ENCODE measurements at regions not wholly inside any gene's neighbourhood (a gene's known extent, or its start where the extent isn't known, plus 50 kb on each side); places are given as distances from the start of the nearest gene placed in this dataset.

DNA sequence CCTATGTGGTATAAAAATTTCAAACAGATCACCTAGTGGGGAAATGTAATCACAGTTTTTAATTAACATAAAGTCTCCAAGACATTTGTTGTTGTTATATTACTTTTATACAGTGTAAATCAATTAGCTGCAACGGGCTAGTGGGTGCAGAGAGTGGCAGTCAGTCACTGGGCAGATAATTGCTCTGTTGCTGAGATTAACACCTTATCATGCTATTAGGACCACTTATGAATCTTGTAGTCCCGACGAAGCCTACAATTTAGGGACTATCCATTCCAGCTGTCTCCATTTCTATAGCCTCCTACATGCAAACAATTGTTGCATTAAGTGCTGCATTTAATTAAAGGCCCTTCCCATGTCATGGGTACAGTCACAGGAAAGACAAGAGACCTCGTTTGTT lies 158.9 kb upstream of the PROX1 start:
- TF ChIP-seq, protein P1, sequence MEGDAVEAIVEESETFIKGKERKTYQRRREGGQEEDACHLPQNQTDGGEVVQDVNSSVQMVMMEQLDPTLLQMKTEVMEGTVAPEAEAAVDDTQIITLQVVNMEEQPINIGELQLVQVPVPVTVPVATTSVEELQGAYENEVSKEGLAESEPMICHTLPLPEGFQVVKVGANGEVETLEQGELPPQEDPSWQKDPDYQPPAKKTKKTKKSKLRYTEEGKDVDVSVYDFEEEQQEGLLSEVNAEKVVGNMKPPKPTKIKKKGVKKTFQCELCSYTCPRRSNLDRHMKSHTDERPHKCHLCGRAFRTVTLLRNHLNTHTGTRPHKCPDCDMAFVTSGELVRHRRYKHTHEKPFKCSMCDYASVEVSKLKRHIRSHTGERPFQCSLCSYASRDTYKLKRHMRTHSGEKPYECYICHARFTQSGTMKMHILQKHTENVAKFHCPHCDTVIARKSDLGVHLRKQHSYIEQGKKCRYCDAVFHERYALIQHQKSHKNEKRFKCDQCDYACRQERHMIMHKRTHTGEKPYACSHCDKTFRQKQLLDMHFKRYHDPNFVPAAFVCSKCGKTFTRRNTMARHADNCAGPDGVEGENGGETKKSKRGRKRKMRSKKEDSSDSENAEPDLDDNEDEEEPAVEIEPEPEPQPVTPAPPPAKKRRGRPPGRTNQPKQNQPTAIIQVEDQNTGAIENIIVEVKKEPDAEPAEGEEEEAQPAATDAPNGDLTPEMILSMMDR (IDR thresholded peaks at IDR 0.05; ENCODE audit: low read length) = no peak
- TF ChIP-seq EZH2 (IDR thresholded peaks at IDR 0.05; ENCODE audit: borderline replicate concordance, low read length) = no peak

All from OCI-LY1 (cell line).